ENCODE measurements at regions not wholly inside any gene's neighbourhood (a gene's known extent, or its start where the extent isn't known, plus 50 kb on each side); places are given as distances from the start of the nearest gene placed in this dataset.

GRCh38 chr6:25130518-25130917 lies 148.7 kb upstream of the CARMIL1 start:
- no peak for TF ChIP-seq GLIS3 (CRISPR knock-in tag; IDR thresholded peaks at IDR 0.05)
- no peak for TF ChIP-seq SNAI2 (CRISPR knock-in tag; IDR thresholded peaks at IDR 0.05)
- no peak for TF ChIP-seq CSRNP3 (CRISPR knock-in tag; IDR thresholded peaks at IDR 0.05)
- no peak for TF ChIP-seq RARB (CRISPR knock-in tag; IDR thresholded peaks at IDR 0.05)
- TF ChIP-seq TOX (CRISPR knock-in tag; IDR thresholded peaks at IDR 0.05; ENCODE audit: borderline replicate concordance) = no peak
- no peak for TF ChIP-seq TCF4 (CRISPR knock-in tag; IDR thresholded peaks at IDR 0.05; ENCODE audit: borderline replicate concordance)

Data from SK-N-SH treated with all-trans-retinoic acid at 6 μM for 48 hours (cell line).